Right lobe of liver (tissue), 6 donors: ENCODE measurements at regions not wholly inside any gene's neighbourhood (a gene's known extent, or its start where the extent isn't known, plus 50 kb on each side); places are given as distances from the start of the nearest gene placed in this dataset.
A peak's percentile ranks its signal among the peaks of the same experiment; 100 is the strongest.

Experiments
- ATAC-seq, 4 donors: fragments of 200-7000 bp; cut with Tn5 transposase; one replicate each; pipeline ENCODE4 v1.9.1; 2020; ENCODE audit warnings: mild to moderate bottlenecking in 4 of 4, moderate library complexity in 4 of 4
- DNase-seq, 3 donors: peaks; one replicate each; pipeline ENCODE4 v3.0.0-alpha.2; 2020
- H3K27ac ChIP-seq, 3 donors: fragments of 200-600 bp; one replicate each; pipeline ENCODE4 v1.8.0; 2022
- H3K27me3 ChIP-seq, 2 donors: fragments of 200-600 bp; one replicate each; pipeline ENCODE4 v1.8.0; 2022
- H3K36me3 ChIP-seq, 4 donors: fragments of 200-600 bp; sonication (generic) in 1 of 4; one replicate each; pipeline versions ENCODE4 v1.5.1 to v1.8.0; 2017 to 2022; ENCODE audit warnings: control low read depth in 1 of 4
- H3K4me1 ChIP-seq, 4 donors: fragments of 200-600 bp; sonication (generic) in 1 of 4; one replicate each; pipeline versions ENCODE4 v1.5.1 to v1.8.0; 2017 to 2022; ENCODE audit warnings: control low read depth in 1 of 4
- H3K4me3 ChIP-seq, 3 donors: fragments of 200-600 bp; one replicate each; pipeline ENCODE4 v1.8.0; 2022
- H3K9me3 ChIP-seq, 4 donors: fragments of 200-600 bp; sonication (generic) in 1 of 4; one replicate each; pipeline versions ENCODE4 v1.5.1 to v1.8.0; 2017 to 2022; ENCODE audit warnings: control low read depth in 1 of 4
- POLR2A ChIP-seq: fragments of 450-650 bp; IDR thresholded peaks from one replicate; pipeline ENCODE4 v1.6.1; 2017; ENCODE audit warnings: antibody characterized with exemption, mild to moderate bottlenecking
- WGBS: methylation state at CpG from one replicate; pipeline ENCODE4 v1.1.6; 2018; ENCODE audit warnings: low coverage, low lambda C conversion rate; ENCODE audit not compliant: insufficient coverage; ENCODE audit errors: missing lambda C conversion rate; 5-methylcytosine and 5-hydroxymethylcytosine counted together
- intact Hi-C, 2 donors: fragments of 100-400 bp; cut with DNase I; formaldehyde crosslinking; loops; one replicate each; pipeline versions ENCODE4 v1.11.2 to v1.14.1; 2022
- TF ChIP-seq, protein P1 (sequence below), 4 donors: fragments of 200-600 bp in 3 of 4; fragments of 450-650 bp in 1 of 4; IDR thresholded peaks; one replicate each; pipeline versions ENCODE4 v1.5.1 to v1.8.0; 2016 to 2022; ENCODE audit warnings: antibody characterized with exemption in 4 of 4, mild to moderate bottlenecking in 2 of 4
- donor health status: DM: no; HTN: yes; CAD: no.
- donor health status: DM: no; HTN: no; CAD: no.
- donor health status: DM: no; HTN: no; CAD: no.
- donor health status: DM: no; HTN: yes; CAD: no.
- donor health status: DM: no; HTN: yes; CAD: no.

DNA sequence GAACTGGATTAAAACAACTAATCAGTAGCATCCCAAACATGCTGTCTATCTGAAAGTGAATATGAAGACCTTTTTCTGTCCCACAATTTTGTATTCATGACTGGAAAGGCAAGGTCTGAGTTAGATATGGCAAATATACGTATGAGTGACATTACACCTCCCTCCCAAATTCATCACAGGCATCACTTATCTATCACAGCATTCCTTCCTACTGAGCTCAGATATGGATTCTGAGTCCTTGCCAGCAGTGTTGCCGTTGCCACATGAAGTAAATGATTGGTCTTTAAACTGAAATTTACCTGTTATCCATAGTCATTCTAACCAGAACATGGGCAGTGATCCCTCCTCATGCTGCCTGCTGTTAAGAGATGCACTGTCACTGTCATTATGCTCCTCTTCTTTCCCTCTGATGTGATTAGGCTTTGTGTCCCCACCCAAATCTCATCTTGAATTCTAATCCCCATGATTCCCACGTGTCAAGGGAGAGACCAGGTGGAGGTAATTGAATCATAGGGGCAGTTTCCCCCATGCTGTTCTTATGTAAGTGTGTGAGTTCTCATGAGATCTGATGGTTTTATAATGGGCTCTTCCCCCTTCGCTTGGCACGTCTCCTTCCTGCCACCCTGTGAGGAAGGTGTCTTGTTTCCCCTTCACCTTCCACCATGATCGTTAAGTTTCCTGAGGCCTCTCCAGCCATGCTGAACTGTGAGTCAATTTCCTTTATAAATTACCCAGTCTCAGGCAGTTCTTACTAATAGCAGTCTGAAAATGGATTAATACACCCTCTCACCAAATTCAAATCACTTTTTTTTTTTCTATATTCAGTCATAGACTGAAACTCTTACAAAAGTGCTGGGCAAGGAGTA lies 288.4 kb downstream of the NUAK1 start:
- no peak overlapping the region for H3K27ac ChIP-seq
- DNase-seq (no peak), ATAC-seq (peak in 1 of 4 donors; percentile 28)
- no peaks in the 10 kb centered on the region for H3K36me3 ChIP-seq
- no peak overlapping the region for H3K4me3 ChIP-seq
- H3K9me3 ChIP-seq, result no peaks in the 10 kb centered on the region
- H3K4me1 ChIP-seq, result peaks cover 0 to under 1% (median 0%) of the 10 kb centered on the region in 4 donors
- no peaks in the 10 kb centered on the region for H3K27me3 ChIP-seq
- intact Hi-C loops, result no loop called here
- TF ChIP-seq, protein P1, sequence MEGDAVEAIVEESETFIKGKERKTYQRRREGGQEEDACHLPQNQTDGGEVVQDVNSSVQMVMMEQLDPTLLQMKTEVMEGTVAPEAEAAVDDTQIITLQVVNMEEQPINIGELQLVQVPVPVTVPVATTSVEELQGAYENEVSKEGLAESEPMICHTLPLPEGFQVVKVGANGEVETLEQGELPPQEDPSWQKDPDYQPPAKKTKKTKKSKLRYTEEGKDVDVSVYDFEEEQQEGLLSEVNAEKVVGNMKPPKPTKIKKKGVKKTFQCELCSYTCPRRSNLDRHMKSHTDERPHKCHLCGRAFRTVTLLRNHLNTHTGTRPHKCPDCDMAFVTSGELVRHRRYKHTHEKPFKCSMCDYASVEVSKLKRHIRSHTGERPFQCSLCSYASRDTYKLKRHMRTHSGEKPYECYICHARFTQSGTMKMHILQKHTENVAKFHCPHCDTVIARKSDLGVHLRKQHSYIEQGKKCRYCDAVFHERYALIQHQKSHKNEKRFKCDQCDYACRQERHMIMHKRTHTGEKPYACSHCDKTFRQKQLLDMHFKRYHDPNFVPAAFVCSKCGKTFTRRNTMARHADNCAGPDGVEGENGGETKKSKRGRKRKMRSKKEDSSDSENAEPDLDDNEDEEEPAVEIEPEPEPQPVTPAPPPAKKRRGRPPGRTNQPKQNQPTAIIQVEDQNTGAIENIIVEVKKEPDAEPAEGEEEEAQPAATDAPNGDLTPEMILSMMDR (IDR thresholded peaks at IDR 0.05), result no peak
- no peak for TF ChIP-seq POLR2A
- WGBS, result 52% methylated on average over 6 of the region's 6 CpGs

DNA sequence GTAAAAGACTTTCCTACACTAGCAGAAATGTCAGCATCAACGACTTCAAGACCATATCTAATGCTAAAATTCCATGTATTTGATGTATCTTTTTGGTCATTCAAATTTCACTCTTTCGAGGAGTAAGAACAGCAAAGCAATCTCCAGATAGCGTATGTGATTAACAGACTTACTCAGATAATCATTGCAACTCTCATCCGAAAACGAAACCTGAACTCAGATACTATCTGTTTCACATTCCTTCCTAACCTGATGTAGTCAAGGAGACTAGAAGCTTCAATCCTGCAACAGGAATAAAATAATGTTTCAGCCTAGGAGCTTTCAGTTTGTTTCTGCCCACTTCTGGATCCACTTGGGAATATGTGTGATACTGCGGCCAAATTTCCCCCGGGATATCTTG lies 286.3 kb downstream of the NUAK1 start:
- TF ChIP-seq, protein P1 (IDR thresholded peaks at IDR 0.05), result no peak
- no peak for TF ChIP-seq POLR2A
- ATAC-seq, result no peak
- Histone ChIP-seq H3K36me3 (no peaks in the 10 kb centered on the region), H3K27ac (no peak overlapping the region), H3K4me1 (peaks cover 0 to 5% (median 0%) of the 10 kb centered on the region in 4 donors), H3K4me3 (no peak overlapping the region), H3K9me3 (no peaks in the 10 kb centered on the region), H3K27me3 (no peaks in the 10 kb centered on the region)
- intact Hi-C loops, result no loop called here
- 62% methylated on average over 7 of the region's 7 CpGs for WGBS
- DNase-seq, result no peak

DNA sequence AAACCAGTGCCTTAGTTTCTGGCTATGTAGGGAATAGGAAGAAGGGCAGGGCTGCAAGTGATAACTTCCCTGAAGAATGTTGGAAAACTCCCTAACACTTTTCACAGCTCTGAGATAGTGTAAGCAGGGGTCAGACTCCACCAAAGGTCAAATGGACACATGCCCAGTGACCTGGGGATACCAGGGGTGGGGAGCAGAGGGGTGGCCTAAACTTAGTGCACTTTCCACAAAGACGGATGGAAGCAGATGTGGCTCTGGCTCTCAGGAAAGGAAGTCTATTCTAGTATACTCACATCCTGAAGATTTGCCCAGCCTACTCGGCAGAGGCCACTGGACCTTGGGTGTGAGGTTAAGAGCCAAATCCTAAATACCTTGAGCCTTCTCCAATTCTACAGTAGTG lies 285.8 kb downstream of the NUAK1 start:
- 63% methylated on average over 1 of the region's 2 CpGs for WGBS
- no peak overlapping the region for H3K27ac ChIP-seq
- intact Hi-C loops, result no loop called here
- no peaks in the 10 kb centered on the region for H3K36me3 ChIP-seq
- H3K27me3 ChIP-seq, result no peaks in the 10 kb centered on the region
- TF ChIP-seq, protein P1 (IDR thresholded peaks at IDR 0.05), result no peak
- TF ChIP-seq POLR2A, result no peak
- H3K4me1 ChIP-seq, result peaks cover 0 to 5% (median 0%) of the 10 kb centered on the region in 4 donors
- ATAC-seq (peak; percentile 46 to 70 (median 58)), DNase-seq (no peak)
- H3K4me3 ChIP-seq, result no peak overlapping the region
- no peaks in the 10 kb centered on the region for H3K9me3 ChIP-seq

DNA sequence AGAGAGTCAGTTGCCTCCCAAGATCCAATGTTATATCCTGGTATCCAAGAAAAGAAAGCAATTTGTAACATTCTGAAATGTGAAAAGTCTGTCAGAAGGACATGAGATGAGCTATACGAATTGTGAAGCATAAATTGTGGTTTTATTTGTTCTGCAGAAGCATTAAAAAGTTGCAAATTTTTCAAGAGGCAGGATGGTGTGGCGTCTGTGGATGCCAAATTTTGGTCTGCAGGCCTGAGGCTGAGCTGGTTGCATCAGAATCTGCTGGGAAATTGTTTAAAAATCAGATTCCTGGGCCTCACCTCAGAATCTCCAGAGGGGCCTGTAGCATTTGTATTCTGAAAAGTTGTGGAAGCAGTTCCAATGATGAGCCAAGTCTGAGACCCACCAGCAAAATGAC lies 284.7 kb downstream of the NUAK1 start:
- 63% methylated on average over 2 of the region's 2 CpGs for WGBS
- peaks cover 0 to 5% (median 0%) of the 10 kb centered on the region in 4 donors for H3K4me1 ChIP-seq
- DNase-seq (no peak), ATAC-seq (no peak)
- no peak overlapping the region for H3K27ac ChIP-seq
- TF ChIP-seq, protein P1 (IDR thresholded peaks at IDR 0.05), result no peak
- TF ChIP-seq POLR2A, result no peak
- no peaks in the 10 kb centered on the region for H3K9me3 ChIP-seq
- intact Hi-C loops, result no loop called here
- no peaks in the 10 kb centered on the region for H3K27me3 ChIP-seq
- no peak overlapping the region for H3K4me3 ChIP-seq
- H3K36me3 ChIP-seq, result no peaks in the 10 kb centered on the region
